Heart left ventricle (tissue), 16 donors: ENCODE measurements at regions not wholly inside any gene's neighbourhood (a gene's known extent, or its start where the extent isn't known, plus 50 kb on each side); places are given as distances from the start of the nearest gene placed in this dataset.
"Not testable (repeated sequence)": the region's sequence is repeated elsewhere in the genome, so short reads cannot be mapped to it uniquely, and the experiment has no call there.

Experiments used
- ATAC-seq, 4 donors: fragments of 200-7000 bp; cut with Tn5 transposase; one replicate each; pipeline ENCODE4 v1.9.1; 2020 to 2022; ENCODE audit warnings: moderate library complexity in 4 of 4, mild to moderate bottlenecking in 3 of 4, moderate number of reproducible peaks in 1 of 4
- DNase-seq, 5 donors: peaks; one replicate each; pipeline ENCODE4 v3.0.0-alpha.2; 2020
- H3K27ac ChIP-seq, 12 donors: fragments of 200-600 bp; sonication (generic) in 4 of 12; one replicate each; pipeline versions ENCODE4 v1.5.0 to v1.8.0; 2016 to 2022; ENCODE audit warnings: mild to moderate bottlenecking in 2 of 12
- H3K27me3 ChIP-seq, 9 donors: fragments of 200-600 bp; sonication (generic) in 2 of 9; one replicate each; pipeline versions ENCODE4 v1.5.1 to v1.8.0; 2016 to 2022; ENCODE audit warnings: mild to moderate bottlenecking in 3 of 9
- H3K36me3 ChIP-seq, 9 donors: fragments of 200-600 bp; sonication (generic) in 2 of 9; one replicate each; pipeline versions ENCODE4 v1.5.0 to v1.8.0; 2018 to 2022; ENCODE audit warnings: mild to moderate bottlenecking in 2 of 9
- H3K4me1 ChIP-seq, 12 donors: fragments of 200-600 bp; sonication (generic) in 4 of 12; one replicate each; pipeline versions ENCODE4 v1.5.0 to v1.8.0; 2016 to 2022; ENCODE audit warnings: mild to moderate bottlenecking in 3 of 12
- H3K4me3 ChIP-seq, 12 donors: fragments of 200-600 bp; sonication (generic) in 4 of 12; one replicate each; pipeline versions ENCODE4 v1.5.0 to v1.8.0; 2017 to 2022; ENCODE audit warnings: mild to moderate bottlenecking in 9 of 12, moderate library complexity in 4 of 12
- H3K9me3 ChIP-seq, 12 donors: fragments of 200-600 bp; sonication (generic) in 4 of 12; one replicate each; pipeline versions ENCODE4 v1.5.0 to v1.8.0; 2016 to 2022; ENCODE audit warnings: mild to moderate bottlenecking in 1 of 12
- CTCF ChIP-seq, 12 donors: fragments of 200-600 bp; sonication (generic) in 4 of 12; IDR thresholded peaks; one replicate each; pipeline versions ENCODE4 v1.5.0 to v1.8.0; 2018 to 2022; ENCODE audit warnings: antibody characterized with exemption in 12 of 12, mild to moderate bottlenecking in 5 of 12
- POLR2A ChIP-seq, 2 donors: fragments of 450-650 bp; IDR thresholded peaks; one replicate each; pipeline ENCODE4 v1.6.1; 2017; ENCODE audit warnings: antibody characterized with exemption in 2 of 2, mild to moderate bottlenecking in 2 of 2, moderate library complexity in 2 of 2
- WGBS, 4 donors: extraction: QIAGEN DNeasy Blood & Tissue Kit in 2 of 4; methylation state at CpG; one replicate each; pipeline versions ENCODE4 v1.1.5 to v1.1.7; 2013 to 2018; 5-methylcytosine and 5-hydroxymethylcytosine counted together
- intact Hi-C, 10 donors: fragments of 100-400 bp; cut with DNase I; formaldehyde crosslinking; loops; one replicate each; pipeline versions ENCODE4 v1.11.1 to v1.14.2; 2022
- donor health status: ischemic (EF 13 %, LVEDD 7.1; RV severe dilation, severe dysfunction).
- donor health status: healthy with polysubstance abuse.
- donor health status: DM: no; HTN: yes; CAD: no.
- donor health status: DM: no; HTN: no; CAD: no.
- donor health status: ischemic (EF 25% LVEDD 6.9; RV normal size, moderate dysfunction).
- donor health status: ischemic (EF 25% LVEDD 5.7; RV mildly dilated, moderate dysfunction).
- donor health status: healthy.
- donor health status: DM: yes; HTN: yes; CAD: no.
- donor health status: ischemic (EF 35%, LVEDD 5.7; RV mildly dilated, moderate dysfunction).
- donor health status: nonischemic (EF 11% LVEDD 7.7; RV severe dilation, severe dysfunction).
- donor health status: DM: yes; HTN: yes; CAD: no.
- donor health status: PGD.
- donor health status: ischemic (EF 29% LVEDD 5.4; RV normal size, mild dysfunction).
- donor health status: nonischemic (EF 23%, LVEDD 6.1; RV moderate dilation, normal function).

GRCh38 chr1:215425138-215425537 lies 142.0 kb upstream of the KCTD3 start:
- peaks cover 0 to 29% (median 5%) of the 10 kb centered on the region in 12 donors for H3K9me3 ChIP-seq
- no peaks in the 10 kb centered on the region for H3K27me3 ChIP-seq
- ATAC-seq (no peak), DNase-seq (no peak)
- intact Hi-C loops: no loop called here
- no peak for TF ChIP-seq POLR2A (IDR thresholded peaks at IDR 0.05)
- H3K4me3 ChIP-seq: no peak overlapping the region
- H3K27ac ChIP-seq: no peak overlapping the region
- H3K4me1 ChIP-seq: no peaks in the 10 kb centered on the region
- no peaks in the 10 kb centered on the region for H3K36me3 ChIP-seq
- 88 to 92% (median 90%) methylated on average over 4 of the region's 4 CpGs for WGBS, 4 donors

- peaks cover 0 to 31% (median 5%) of the 10 kb centered on the region in 12 donors for H3K9me3 ChIP-seq
- TF ChIP-seq POLR2A (IDR thresholded peaks at IDR 0.05): no peak
- no peak for TF ChIP-seq CTCF (IDR thresholded peaks at IDR 0.05)
- H3K27me3 ChIP-seq: no peaks in the 10 kb centered on the region
- intact Hi-C loops: no loop called here
- no peaks in the 10 kb centered on the region for H3K4me1 ChIP-seq
- DNase-seq: no peak
- ATAC-seq: no peak
- H3K36me3 ChIP-seq: no peaks in the 10 kb centered on the region
- no peak overlapping the region for H3K27ac ChIP-seq
- H3K4me3 ChIP-seq: no peak overlapping the region
Measured at GRCh38 chr1:215426101-215426500, 141.0 kb upstream of the KCTD3 start.

- ATAC-seq, H3K4me3 ChIP-seq, H3K4me1 ChIP-seq, intact Hi-C loops, H3K27me3 ChIP-seq, H3K27ac ChIP-seq, H3K36me3 ChIP-seq, DNase-seq: not testable (repeated sequence)
- H3K9me3 ChIP-seq: peaks cover 0 to 34% (median 5%) of the 10 kb centered on the region in 12 donors
- 71 to 80% (median 74%) methylated on average over 1 to 6 of the region's 6 CpGs for WGBS, 4 donors
Measured at GRCh38 chr1:215432483-215433227, 134.4 kb upstream of the KCTD3 start.

- H3K4me3 ChIP-seq: no peak overlapping the region
- no peak overlapping the region for H3K27ac ChIP-seq
- TF ChIP-seq POLR2A (IDR thresholded peaks at IDR 0.05): no peak
- no peak for TF ChIP-seq CTCF (IDR thresholded peaks at IDR 0.05)
- WGBS, 4 donors: 83 to 85% (median 84%) methylated on average over 8 of the region's 8 CpGs
- H3K4me1 ChIP-seq: no peaks in the 10 kb centered on the region
- H3K27me3 ChIP-seq: no peaks in the 10 kb centered on the region
- DNase-seq: no peak
- intact Hi-C loops: no loop called here
- no peaks in the 10 kb centered on the region for H3K36me3 ChIP-seq
- ATAC-seq: no peak
- H3K9me3 ChIP-seq: peaks cover 0 to 34% (median 5%) of the 10 kb centered on the region in 12 donors
Measured at GRCh38 chr1:215433237-215433636, 133.9 kb upstream of the KCTD3 start.

GRCh38 chr1:215439549-215439948 lies 127.6 kb upstream of the KCTD3 start:
- ATAC-seq (no peak), DNase-seq (no peak)
- H3K36me3 ChIP-seq: no peaks in the 10 kb centered on the region
- TF ChIP-seq POLR2A (IDR thresholded peaks at IDR 0.05) (no peak), CTCF (IDR thresholded peaks at IDR 0.05) (no peak)
- H3K27ac ChIP-seq: no peak overlapping the region
- no peaks in the 10 kb centered on the region for H3K27me3 ChIP-seq
- H3K4me3 ChIP-seq: no peak overlapping the region
- no peaks in the 10 kb centered on the region for H3K4me1 ChIP-seq
- intact Hi-C loops: no loop called here
- peaks cover 0 to 62% (median 24%) of the 10 kb centered on the region in 12 donors for H3K9me3 ChIP-seq
